SK-N-SH (cell line): ENCODE measurements at regions not wholly inside any gene's neighbourhood (a gene's known extent, or its start where the extent isn't known, plus 50 kb on each side); places are given as distances from the start of the nearest gene placed in this dataset.

ENCODE experiments used
- CHD2 ChIP-seq: fragments of 150-350 bp; IDR thresholded peaks from 2 replicates; pipeline ENCODE4 v1.6.1; 2018; ENCODE audit warnings: low read length; ENCODE audit not compliant: partially characterized antibody
- EZH2phosphoT487 ChIP-seq: fragments of 200-600 bp; sonication (generic); IDR thresholded peaks from 2 replicates; pipeline ENCODE4 v1.6.1; 2017; ENCODE audit warnings: low read depth, mixed run types, mild to moderate bottlenecking, antibody characterized with exemption, moderate library complexity, borderline replicate concordance
- JUND ChIP-seq: IDR thresholded peaks from 2 replicates; pipeline ENCODE4 v1.4.0; 2012
- NFIC ChIP-seq: IDR thresholded peaks from 2 replicates; pipeline ENCODE4 v1.4.0; 2012; ENCODE audit warnings: borderline replicate concordance
- PBX3 ChIP-seq: IDR thresholded peaks from 2 replicates; pipeline ENCODE4; 2012
- POLR2AphosphoS5 ChIP-seq: IDR thresholded peaks from 2 replicates; pipeline ENCODE4 v1.6.1; 2012; ENCODE audit warnings: low read depth, low read length
- RCOR1 ChIP-seq: fragments of 150-350 bp; IDR thresholded peaks from 2 replicates; pipeline ENCODE4 v1.6.1; 2017; ENCODE audit warnings: antibody characterized with exemption, low read length
- SMC3 ChIP-seq: IDR thresholded peaks from 2 replicates; pipeline ENCODE4 v1.6.1; 2012; ENCODE audit warnings: low read depth, low read length, improper control_type of control experiment
- TAF1 ChIP-seq: IDR thresholded peaks from 2 replicates; pipeline ENCODE4 v1.6.1; 2012; ENCODE audit warnings: low read depth, mild to moderate bottlenecking, low read length, moderate library complexity, borderline replicate concordance
- YY1 ChIP-seq: IDR thresholded peaks from 2 replicates; pipeline ENCODE4 v1.4.0; 2012; ENCODE audit warnings: low read depth, mild to moderate bottlenecking
- TF ChIP-seq, protein P1 (sequence below): fragments of 200-600 bp; sonication (generic); IDR thresholded peaks from 2 replicates; pipeline ENCODE4 v1.6.1; 2017; ENCODE audit warnings: antibody characterized with exemption, mild to moderate bottlenecking, moderate library complexity
- TF ChIP-seq, protein P2 (sequence below): IDR thresholded peaks from 2 replicates; pipeline ENCODE4 v1.4.0; 2012; ENCODE audit warnings: low read depth

GRCh38 chr6:150676344-150676743, 76.7 kb downstream of the PLEKHG1 start:
- TF ChIP-seq SMC3 (no peak), CHD2 (no peak), JUND (no peak), TAF1 (no peak), YY1 (no peak), POLR2AphosphoS5 (no peak), EZH2phosphoT487 (no peak), NFIC (no peak), PBX3 (no peak), RCOR1 (no peak)
- TF ChIP-seq, protein P1, sequence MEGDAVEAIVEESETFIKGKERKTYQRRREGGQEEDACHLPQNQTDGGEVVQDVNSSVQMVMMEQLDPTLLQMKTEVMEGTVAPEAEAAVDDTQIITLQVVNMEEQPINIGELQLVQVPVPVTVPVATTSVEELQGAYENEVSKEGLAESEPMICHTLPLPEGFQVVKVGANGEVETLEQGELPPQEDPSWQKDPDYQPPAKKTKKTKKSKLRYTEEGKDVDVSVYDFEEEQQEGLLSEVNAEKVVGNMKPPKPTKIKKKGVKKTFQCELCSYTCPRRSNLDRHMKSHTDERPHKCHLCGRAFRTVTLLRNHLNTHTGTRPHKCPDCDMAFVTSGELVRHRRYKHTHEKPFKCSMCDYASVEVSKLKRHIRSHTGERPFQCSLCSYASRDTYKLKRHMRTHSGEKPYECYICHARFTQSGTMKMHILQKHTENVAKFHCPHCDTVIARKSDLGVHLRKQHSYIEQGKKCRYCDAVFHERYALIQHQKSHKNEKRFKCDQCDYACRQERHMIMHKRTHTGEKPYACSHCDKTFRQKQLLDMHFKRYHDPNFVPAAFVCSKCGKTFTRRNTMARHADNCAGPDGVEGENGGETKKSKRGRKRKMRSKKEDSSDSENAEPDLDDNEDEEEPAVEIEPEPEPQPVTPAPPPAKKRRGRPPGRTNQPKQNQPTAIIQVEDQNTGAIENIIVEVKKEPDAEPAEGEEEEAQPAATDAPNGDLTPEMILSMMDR, result no peak
- TF ChIP-seq, protein P2, sequence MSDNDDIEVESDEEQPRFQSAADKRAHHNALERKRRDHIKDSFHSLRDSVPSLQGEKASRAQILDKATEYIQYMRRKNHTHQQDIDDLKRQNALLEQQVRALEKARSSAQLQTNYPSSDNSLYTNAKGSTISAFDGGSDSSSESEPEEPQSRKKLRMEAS, result no peak
